GM23338 (cell line): ENCODE measurements at regions not wholly inside any gene's neighbourhood (a gene's known extent, or its start where the extent isn't known, plus 50 kb on each side); places are given as distances from the start of the nearest gene placed in this dataset.

Experiments used
- CTCF ChIP-seq, 2 experiments: fragments of 200-600 bp in 1 of 2; sonication (generic) in 1 of 2; conservative IDR thresholded peaks; 2 replicates each; pipeline versions ENCODE4 v1.5.1 to v1.6.1; 2016 to 2017; ENCODE audit warnings: antibody characterized with exemption in 2 of 2, low read depth in 2 of 2, mild to moderate bottlenecking in 2 of 2, moderate library complexity in 1 of 2
- EZH2 ChIP-seq: fragments of 200-600 bp; sonication (generic); IDR thresholded peaks from one replicate; pipeline ENCODE4 v1.8.0; 2017; ENCODE audit warnings: antibody characterized with exemption, mild to moderate bottlenecking, low read depth; ENCODE audit not compliant: unreplicated experiment

GRCh38 chr17:77847221-77848085, 111.0 kb upstream of the TNRC6C start:
- TF ChIP-seq CTCF (conservative IDR thresholded peaks at IDR 0.05; ENCODE audit: low read depth in 2 of 2) (no peak), EZH2 (no peak)
